Naive B cell (primary cell): ENCODE measurements at regions not wholly inside any gene's neighbourhood (a gene's known extent, or its start where the extent isn't known, plus 50 kb on each side); places are given as distances from the start of the nearest gene placed in this dataset.

Experiments used
- ATAC-seq, 2 donors: fragments of 150-1000 bp; cut with Tn5 transposase; 2 replicates each; pipeline ENCODE4 v1.10.0; 2021; ENCODE audit warnings: low read depth in 2 of 2, mild to moderate bottlenecking in 2 of 2, moderate library complexity in 2 of 2
- DNase-seq: peaks from one replicate; pipeline ENCODE4 v3.0.0; 2022
- H3K27ac Mint-ChIP-seq, 6 donors: one replicate each; pipeline ENCODE4 v1.8.0; 2020 to 2022; ENCODE audit warnings: mild to moderate bottlenecking in 6 of 6, mixed read lengths in 6 of 6, moderate library complexity in 5 of 6, inconsistent platforms in 2 of 6
- H3K27me3 Mint-ChIP-seq, 3 donors: one replicate each; pipeline ENCODE4 v1.8.0; 2021 to 2022; ENCODE audit warnings: mixed read lengths in 3 of 3, mild to moderate bottlenecking in 1 of 3
- H3K36me3 Mint-ChIP-seq, 2 donors: one replicate each; pipeline ENCODE4 v1.8.0; 2020 to 2022; ENCODE audit warnings: mixed read lengths in 2 of 2, inconsistent platforms in 1 of 2, mild to moderate bottlenecking in 1 of 2
- H3K4me1 Mint-ChIP-seq, 3 donors: one replicate each; pipeline ENCODE4 v1.8.0; 2020 to 2022; ENCODE audit warnings: mixed read lengths in 3 of 3, inconsistent platforms in 1 of 3, mild to moderate bottlenecking in 1 of 3, moderate library complexity in 1 of 3
- H3K4me3 Mint-ChIP-seq, 8 donors: one replicate each; pipeline ENCODE4 v1.8.0; 2020 to 2022; ENCODE audit warnings: mild to moderate bottlenecking in 8 of 8, mixed read lengths in 8 of 8, moderate library complexity in 8 of 8, inconsistent platforms in 2 of 8
- H3K9me3 Mint-ChIP-seq, 7 donors: one replicate each; pipeline ENCODE4 v1.8.0; 2020 to 2022; ENCODE audit warnings: mixed read lengths in 7 of 7, mild to moderate bottlenecking in 5 of 7, inconsistent platforms in 2 of 7, moderate library complexity in 1 of 7

- Mint-ChIP-seq H3K9me3 (peaks cover 0 to 9% (median 0%) of the 10 kb centered on the region in 7 donors), H3K27me3 (no peaks in the 10 kb centered on the region), H3K4me1 (no peaks in the 10 kb centered on the region), H3K36me3 (no peaks in the 10 kb centered on the region), H3K27ac (no peak overlapping the region), H3K4me3 (peak overlapping the region in 1 of 8 donors; percentile 0)
- DNase-seq = no peak
- no peak for ATAC-seq
Observed at GRCh38 chr4:179530958-179531357, 2088.7 kb upstream of the AGA start.

GRCh38 chr4:179536694-179537093, 2094.5 kb upstream of the AGA start:
- ATAC-seq = no peak
- Mint-ChIP-seq H3K27ac (no peak overlapping the region), H3K4me3 (no peak overlapping the region), H3K27me3 (no peaks in the 10 kb centered on the region), H3K4me1 (no peaks in the 10 kb centered on the region), H3K9me3 (peaks cover 0 to 10% (median 3%) of the 10 kb centered on the region in 7 donors), H3K36me3 (no peaks in the 10 kb centered on the region)
- DNase-seq = no peak

- Mint-ChIP-seq H3K27ac (no peak overlapping the region), H3K27me3 (no peaks in the 10 kb centered on the region), H3K4me1 (no peaks in the 10 kb centered on the region), H3K4me3 (no peak overlapping the region), H3K9me3 (peaks cover 0 to 7% (median under 1%) of the 10 kb centered on the region in 7 donors), H3K36me3 (no peaks in the 10 kb centered on the region)
- no peak for ATAC-seq
- no peak for DNase-seq
Observed at GRCh38 chr4:179539641-179540040, 2097.4 kb upstream of the AGA start.

- no peak overlapping the region for H3K27ac Mint-ChIP-seq
- DNase-seq (no peak), ATAC-seq (no peak)
- H3K27me3 Mint-ChIP-seq = no peaks in the 10 kb centered on the region
- H3K4me3 Mint-ChIP-seq = no peak overlapping the region
- H3K4me1 Mint-ChIP-seq = no peaks in the 10 kb centered on the region
- H3K9me3 Mint-ChIP-seq = peaks cover 0 to 12% (median 2%) of the 10 kb centered on the region in 7 donors
- no peaks in the 10 kb centered on the region for H3K36me3 Mint-ChIP-seq
Observed at GRCh38 chr4:179543771-179544170, 2101.5 kb upstream of the AGA start.

- no peaks in the 10 kb centered on the region for H3K36me3 Mint-ChIP-seq
- no peak overlapping the region for H3K4me3 Mint-ChIP-seq
- no peak for ATAC-seq
- no peak overlapping the region for H3K27ac Mint-ChIP-seq
- no peak for DNase-seq
- H3K27me3 Mint-ChIP-seq = no peaks in the 10 kb centered on the region
- peaks cover 0 to 12% (median 2%) of the 10 kb centered on the region in 7 donors for H3K9me3 Mint-ChIP-seq
- no peaks in the 10 kb centered on the region for H3K4me1 Mint-ChIP-seq
Observed at GRCh38 chr4:179544496-179544895, 2102.3 kb upstream of the AGA start.

- ATAC-seq (no peak), DNase-seq (no peak)
- no peak overlapping the region for H3K27ac Mint-ChIP-seq
- no peaks in the 10 kb centered on the region for H3K27me3 Mint-ChIP-seq
- H3K4me1 Mint-ChIP-seq = no peaks in the 10 kb centered on the region
- H3K4me3 Mint-ChIP-seq = no peak overlapping the region
- H3K36me3 Mint-ChIP-seq = no peaks in the 10 kb centered on the region
- peaks cover 0 to 8% (median 2%) of the 10 kb centered on the region in 7 donors for H3K9me3 Mint-ChIP-seq
Observed at GRCh38 chr4:179552131-179552530, 2109.9 kb upstream of the AGA start.

GRCh38 chr4:179563741-179564140, 2121.5 kb upstream of the AGA start:
- H3K4me3 Mint-ChIP-seq = no peak overlapping the region
- DNase-seq (no peak), ATAC-seq (no peak)
- H3K9me3 Mint-ChIP-seq = peaks cover 3 to 36% (median 10%) of the 10 kb centered on the region in 7 donors
- no peaks in the 10 kb centered on the region for H3K27me3 Mint-ChIP-seq
- no peaks in the 10 kb centered on the region for H3K36me3 Mint-ChIP-seq
- no peak overlapping the region for H3K27ac Mint-ChIP-seq
- H3K4me1 Mint-ChIP-seq = no peaks in the 10 kb centered on the region

- H3K4me3 Mint-ChIP-seq = no peak overlapping the region
- peaks cover 3 to 38% (median 13%) of the 10 kb centered on the region in 7 donors for H3K9me3 Mint-ChIP-seq
- ATAC-seq (no peak), DNase-seq (no peak)
- no peaks in the 10 kb centered on the region for H3K4me1 Mint-ChIP-seq
- H3K36me3 Mint-ChIP-seq = no peaks in the 10 kb centered on the region
- no peak overlapping the region for H3K27ac Mint-ChIP-seq
- no peaks in the 10 kb centered on the region for H3K27me3 Mint-ChIP-seq
Observed at GRCh38 chr4:179569549-179569948, 2127.3 kb upstream of the AGA start.

- H3K9me3 Mint-ChIP-seq = peaks cover 0 to 6% (median 3%) of the 10 kb centered on the region in 7 donors
- H3K27ac Mint-ChIP-seq = no peak overlapping the region
- no peak for DNase-seq
Observed at GRCh38 chr4:179582164-179582905, 2140.1 kb upstream of the AGA start.

GRCh38 chr4:179583221-179583620, 2141.0 kb upstream of the AGA start:
- no peak for ATAC-seq
- no peaks in the 10 kb centered on the region for H3K4me1 Mint-ChIP-seq

More at GRCh38 chr4:179582164-179582905, 2140.1 kb upstream of the AGA start:
- H3K4me1 Mint-ChIP-seq = no peaks in the 10 kb centered on the region
- ATAC-seq = no peak
- no peaks in the 10 kb centered on the region for H3K27me3 Mint-ChIP-seq
- no peaks in the 10 kb centered on the region for H3K36me3 Mint-ChIP-seq
- H3K4me3 Mint-ChIP-seq = no peak overlapping the region

GRCh38 chr4:179584101-179584500, 2141.9 kb upstream of the AGA start:
- DNase-seq (no peak), ATAC-seq (no peak)
- H3K4me1 Mint-ChIP-seq = no peaks in the 10 kb centered on the region
- no peaks in the 10 kb centered on the region for H3K27me3 Mint-ChIP-seq
- H3K36me3 Mint-ChIP-seq = no peaks in the 10 kb centered on the region
- no peak overlapping the region for H3K4me3 Mint-ChIP-seq
- peaks cover 0 to 4% (median 3%) of the 10 kb centered on the region in 7 donors for H3K9me3 Mint-ChIP-seq
- H3K27ac Mint-ChIP-seq = no peak overlapping the region

More at GRCh38 chr4:179583221-179583620, 2141.0 kb upstream of the AGA start:
- H3K27me3 Mint-ChIP-seq = no peaks in the 10 kb centered on the region
- H3K36me3 Mint-ChIP-seq = no peaks in the 10 kb centered on the region
- no peak overlapping the region for H3K27ac Mint-ChIP-seq
- no peak for DNase-seq
- H3K4me3 Mint-ChIP-seq = no peak overlapping the region
- peaks cover 0 to 4% (median 3%) of the 10 kb centered on the region in 7 donors for H3K9me3 Mint-ChIP-seq

GRCh38 chr4:179585761-179586160, 2143.5 kb upstream of the AGA start:
- Mint-ChIP-seq H3K9me3 (peaks cover 0 to 3% (median 0%) of the 10 kb centered on the region in 7 donors), H3K36me3 (no peaks in the 10 kb centered on the region), H3K4me1 (no peaks in the 10 kb centered on the region), H3K27me3 (no peaks in the 10 kb centered on the region), H3K4me3 (no peak overlapping the region), H3K27ac (no peak overlapping the region)
- DNase-seq (no peak), ATAC-seq (no peak)

- H3K36me3 Mint-ChIP-seq = no peaks in the 10 kb centered on the region
- no peaks in the 10 kb centered on the region for H3K4me1 Mint-ChIP-seq
- peaks cover 0 to 4% (median 0%) of the 10 kb centered on the region in 7 donors for H3K9me3 Mint-ChIP-seq
- H3K27ac Mint-ChIP-seq = no peak overlapping the region
- DNase-seq = no peak
- ATAC-seq = no peak
- no peak overlapping the region for H3K4me3 Mint-ChIP-seq
- no peaks in the 10 kb centered on the region for H3K27me3 Mint-ChIP-seq
Observed at GRCh38 chr4:179586460-179586859, 2144.2 kb upstream of the AGA start.

- Mint-ChIP-seq H3K4me1 (no peaks in the 10 kb centered on the region), H3K27me3 (no peaks in the 10 kb centered on the region)
- no peak for ATAC-seq
Observed at GRCh38 chr4:179595671-179596410, 2153.6 kb upstream of the AGA start.

More at GRCh38 chr4:179595671-179596410, 2153.6 kb upstream of the AGA start:
- Mint-ChIP-seq H3K9me3 (peaks cover 0 to 1% (median 0%) of the 10 kb centered on the region in 7 donors), H3K4me3 (no peak overlapping the region), H3K36me3 (no peaks in the 10 kb centered on the region), H3K27ac (no peak overlapping the region)
- no peak for DNase-seq
